ENCODE measurements at regions not wholly inside any gene's neighbourhood (a gene's known extent, or its start where the extent isn't known, plus 50 kb on each side); places are given as distances from the start of the nearest gene placed in this dataset.

- H2AFZ ChIP-seq (ENCODE audit: low read length), result no peak overlapping the region
- ATAC-seq (no peak), FAIRE-seq (no peak), DNase-seq (ENCODE audit: low spot score) (no peak)
- H3K27me3 ChIP-seq (ENCODE audit: control insufficient read depth in 1 of 2, insufficient read depth in 2 of 2, low read length in 2 of 2), result no peaks in the 10 kb centered on the region
- H3K36me3 ChIP-seq (replicated peaks in 1 of 2; ENCODE audit: control insufficient read depth in 1 of 2, insufficient read depth in 2 of 2, low read length in 2 of 2), result no peaks in the 10 kb centered on the region
- POLR2A ChIA-PET, result no interaction called here
- H3K9ac ChIP-seq (ENCODE audit: insufficient read depth, low read depth, low read length), result no peak overlapping the region
- peaks cover 57% of the 10 kb centered on the region for H3K4me1 ChIP-seq (ENCODE audit: insufficient read depth, low read length)
- TF ChIP-seq USF2 (IDR thresholded peaks at IDR 0.05; ENCODE audit: low read depth, low read length), result no peak
- no peak for TF ChIP-seq USF2 (CRISPR knock-in tag; IDR thresholded peaks at IDR 0.05; ENCODE audit: borderline replicate concordance)
- TF ChIP-seq SRF (IDR thresholded peaks at IDR 0.05; ENCODE audit: low read depth, low read length), result no peak
- no peak for TF ChIP-seq TMF1 (CRISPR knock-in tag; IDR thresholded peaks at IDR 0.05; ENCODE audit: low read depth)
- no peak for TF ChIP-seq ZBTB1 (CRISPR knock-in tag; IDR thresholded peaks at IDR 0.05; ENCODE audit: borderline replicate concordance)
- TF ChIP-seq EED (CRISPR knock-in tag; IDR thresholded peaks at IDR 0.05), result no peak
- no peak for TF ChIP-seq HIC2 (CRISPR knock-in tag; IDR thresholded peaks at IDR 0.05; ENCODE audit: low read depth)
- TF ChIP-seq MIER3 (CRISPR knock-in tag; IDR thresholded peaks at IDR 0.05; ENCODE audit: borderline replicate concordance), result no peak
- no peak for TF ChIP-seq KLF15 (CRISPR knock-in tag; IDR thresholded peaks at IDR 0.05; ENCODE audit: borderline replicate concordance)
- in situ Hi-C loops (cut with HindIII; ENCODE audit: extremely low pct_ligation_motif_present, low pct_unique_long_range_greater_than_20kb), result no loop called here
- intact Hi-C loops (cut with micrococcal nuclease; ENCODE audit: unreplicated experiment), result loop anchor here (5.0 kb wide), 1 partner anchor 112 kb away; no protein-coding TSS in a partner anchor
- CTCF ChIA-PET (ENCODE audit: low intra/inter-chr PET ratio, low total read pairs), result no interaction called here
- H4K20me1 ChIP-seq (ENCODE audit: insufficient read depth, low read length), result no peaks in the 10 kb centered on the region
- no peak overlapping the region for H3K4me2 ChIP-seq (ENCODE audit: low read depth, low read length)
- BruUV-seq (replicated peaks), result no TSS peak
- no peaks in the 10 kb centered on the region for H3K9me3 ChIP-seq (ENCODE audit: low read length)
- WGBS (ENCODE audit: low lambda C conversion rate), result over 99% methylated on average over 5 of the region's 5 CpGs
- H3K27ac ChIP-seq (ENCODE audit: extremely low read length, insufficient read depth, low read length), result no peak overlapping the region
- H3K4me3 ChIP-seq (replicated peaks in 1 of 3; ENCODE audit: insufficient read depth in 1 of 3, low read depth in 2 of 3, low read length in 3 of 3), result no peak overlapping the region
- no peaks in the 10 kb centered on the region for H3K79me2 ChIP-seq (ENCODE audit: insufficient read depth, low read length)
These were observed 156.5 kb downstream of the PAWR start for GRCh38 chr12:79534029-79534867.

Data from HepG2 (cell line).